ENCODE measurements at regions not wholly inside any gene's neighbourhood (a gene's known extent, or its start where the extent isn't known, plus 50 kb on each side); places are given as distances from the start of the nearest gene placed in this dataset.

GRCh38 chr18:78768656-78769501 is 210.7 kb upstream of the SALL3 start:
- DNase-seq (ENCODE audit: extremely low read depth, low read depth) = no peak
- TF ChIP-seq, protein P1, sequence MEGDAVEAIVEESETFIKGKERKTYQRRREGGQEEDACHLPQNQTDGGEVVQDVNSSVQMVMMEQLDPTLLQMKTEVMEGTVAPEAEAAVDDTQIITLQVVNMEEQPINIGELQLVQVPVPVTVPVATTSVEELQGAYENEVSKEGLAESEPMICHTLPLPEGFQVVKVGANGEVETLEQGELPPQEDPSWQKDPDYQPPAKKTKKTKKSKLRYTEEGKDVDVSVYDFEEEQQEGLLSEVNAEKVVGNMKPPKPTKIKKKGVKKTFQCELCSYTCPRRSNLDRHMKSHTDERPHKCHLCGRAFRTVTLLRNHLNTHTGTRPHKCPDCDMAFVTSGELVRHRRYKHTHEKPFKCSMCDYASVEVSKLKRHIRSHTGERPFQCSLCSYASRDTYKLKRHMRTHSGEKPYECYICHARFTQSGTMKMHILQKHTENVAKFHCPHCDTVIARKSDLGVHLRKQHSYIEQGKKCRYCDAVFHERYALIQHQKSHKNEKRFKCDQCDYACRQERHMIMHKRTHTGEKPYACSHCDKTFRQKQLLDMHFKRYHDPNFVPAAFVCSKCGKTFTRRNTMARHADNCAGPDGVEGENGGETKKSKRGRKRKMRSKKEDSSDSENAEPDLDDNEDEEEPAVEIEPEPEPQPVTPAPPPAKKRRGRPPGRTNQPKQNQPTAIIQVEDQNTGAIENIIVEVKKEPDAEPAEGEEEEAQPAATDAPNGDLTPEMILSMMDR (IDR thresholded peaks at IDR 0.05; ENCODE audit: low read depth, low read length) = no peak

DNA sequence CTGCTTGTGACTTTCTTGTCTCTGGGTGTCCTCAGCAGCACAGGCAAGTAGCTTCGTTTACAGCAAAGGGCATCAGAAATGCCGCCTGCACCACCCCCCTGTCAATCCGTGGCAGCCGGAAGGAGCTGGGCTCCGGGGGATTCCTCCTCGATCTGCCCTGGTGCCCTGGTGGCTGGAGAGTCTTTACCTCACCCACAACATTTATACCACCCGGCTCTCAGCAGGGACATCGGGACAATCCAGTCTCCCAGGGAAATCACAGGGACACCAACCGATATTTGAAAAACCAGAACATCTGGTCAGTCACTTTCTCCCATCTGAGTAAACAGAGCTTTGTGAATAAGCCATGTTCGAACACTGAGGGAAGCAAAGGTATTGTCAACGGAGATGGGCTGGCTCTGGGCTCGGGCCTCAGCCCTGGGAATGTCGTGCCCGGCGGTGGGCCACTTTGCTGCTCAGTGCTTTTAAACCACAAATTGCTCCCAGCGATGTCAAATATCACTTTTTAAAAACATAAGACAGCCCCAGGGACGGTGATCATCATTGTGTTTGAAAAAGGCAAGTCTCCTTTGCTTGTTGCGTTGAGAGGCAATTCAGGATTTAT is 210.0 kb upstream of the SALL3 start:
- TF ChIP-seq, protein P1 (IDR thresholded peaks at IDR 0.05; ENCODE audit: low read depth, low read length) = no peak
- no peak for DNase-seq (ENCODE audit: extremely low read depth, low read depth)

DNA sequence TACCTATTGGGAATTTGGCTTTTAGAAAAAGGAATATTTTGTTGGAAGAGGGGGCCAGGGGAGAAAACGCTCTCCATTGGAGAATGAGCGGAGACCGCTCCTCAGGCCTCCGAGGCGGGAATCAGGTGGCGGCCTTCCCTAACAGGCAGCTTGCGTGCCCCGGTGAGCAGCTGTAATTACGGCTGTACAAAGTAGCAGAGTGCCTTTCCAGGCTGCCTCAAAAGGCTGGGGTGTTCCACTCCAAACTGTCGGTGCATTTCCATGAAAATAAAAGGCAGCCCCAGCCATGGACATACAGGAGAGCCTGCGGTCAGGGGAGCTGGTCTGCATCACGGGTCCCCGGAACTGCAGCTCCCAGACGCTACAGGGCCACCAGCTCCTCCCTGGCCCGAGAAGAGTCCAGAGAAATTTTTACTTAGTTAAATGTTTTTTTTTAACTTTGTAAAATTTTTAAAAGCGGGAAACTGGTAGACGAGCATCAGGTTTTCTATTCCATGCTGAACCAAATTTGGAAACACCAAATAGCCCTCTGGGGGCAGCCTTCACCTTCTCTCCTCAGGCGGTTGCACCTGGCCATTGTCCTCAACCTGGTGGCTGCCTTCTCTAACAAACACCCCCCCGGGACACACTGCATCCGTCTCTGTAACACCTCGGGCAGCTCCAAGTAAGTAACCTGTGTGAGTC is 209.3 kb upstream of the SALL3 start:
- TF ChIP-seq, protein P1 (IDR thresholded peaks at IDR 0.05; ENCODE audit: low read depth, low read length) = no peak
- no peak for DNase-seq (ENCODE audit: extremely low read depth, low read depth)

GRCh38 chr18:78770823-78771139 is 208.8 kb upstream of the SALL3 start:
- DNase-seq (ENCODE audit: extremely low read depth, low read depth) = no peak

DNA sequence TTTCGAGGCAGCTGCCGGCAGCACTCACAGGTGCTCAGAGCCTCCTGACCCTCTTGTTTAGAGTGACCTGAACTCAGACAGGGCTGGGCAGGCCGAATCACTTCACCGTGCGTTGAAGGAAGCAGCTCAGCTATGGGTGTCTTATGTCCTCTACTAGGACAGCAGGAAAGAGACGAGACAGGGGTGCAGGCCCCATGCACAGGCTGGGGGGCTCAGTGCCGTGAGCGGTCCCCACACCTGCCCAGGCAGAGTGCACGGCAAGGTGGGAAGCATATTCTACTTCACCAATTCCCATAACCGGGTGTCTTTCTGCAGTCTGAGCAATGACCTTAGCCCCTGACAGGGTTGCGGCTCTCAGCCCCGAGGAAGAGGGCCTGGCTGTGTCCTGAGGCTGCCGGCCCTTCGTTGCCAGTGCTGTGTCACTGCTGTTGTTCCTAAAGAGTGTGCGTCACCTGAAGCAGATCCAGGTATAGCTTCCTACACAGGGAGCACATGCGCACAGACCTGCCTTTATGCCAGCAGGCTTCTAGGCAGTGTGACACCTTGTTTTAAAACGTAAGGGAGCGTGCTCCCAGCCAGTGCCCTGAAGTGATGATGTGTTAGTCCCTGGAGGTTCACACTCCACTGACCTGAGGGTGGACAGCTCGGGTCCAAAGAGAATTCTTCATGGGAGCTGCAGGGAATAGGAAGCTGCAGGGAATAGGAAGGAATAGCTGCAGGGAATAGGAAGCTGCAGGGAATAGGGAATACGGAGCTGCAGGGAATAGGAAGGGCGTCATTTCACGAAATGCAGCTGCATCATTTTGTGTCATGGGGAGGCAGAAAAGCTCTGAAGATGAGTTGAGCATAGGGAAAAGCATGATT is 207.9 kb upstream of the SALL3 start:
- no peak for DNase-seq (ENCODE audit: extremely low read depth, low read depth)
- TF ChIP-seq, protein P1 (IDR thresholded peaks at IDR 0.05; ENCODE audit: low read depth, low read length) = no peak

More at GRCh38 chr18:78770823-78771139, 208.8 kb upstream of the SALL3 start:
- TF ChIP-seq, protein P1 (IDR thresholded peaks at IDR 0.05; ENCODE audit: low read depth, low read length) = no peak

DNA sequence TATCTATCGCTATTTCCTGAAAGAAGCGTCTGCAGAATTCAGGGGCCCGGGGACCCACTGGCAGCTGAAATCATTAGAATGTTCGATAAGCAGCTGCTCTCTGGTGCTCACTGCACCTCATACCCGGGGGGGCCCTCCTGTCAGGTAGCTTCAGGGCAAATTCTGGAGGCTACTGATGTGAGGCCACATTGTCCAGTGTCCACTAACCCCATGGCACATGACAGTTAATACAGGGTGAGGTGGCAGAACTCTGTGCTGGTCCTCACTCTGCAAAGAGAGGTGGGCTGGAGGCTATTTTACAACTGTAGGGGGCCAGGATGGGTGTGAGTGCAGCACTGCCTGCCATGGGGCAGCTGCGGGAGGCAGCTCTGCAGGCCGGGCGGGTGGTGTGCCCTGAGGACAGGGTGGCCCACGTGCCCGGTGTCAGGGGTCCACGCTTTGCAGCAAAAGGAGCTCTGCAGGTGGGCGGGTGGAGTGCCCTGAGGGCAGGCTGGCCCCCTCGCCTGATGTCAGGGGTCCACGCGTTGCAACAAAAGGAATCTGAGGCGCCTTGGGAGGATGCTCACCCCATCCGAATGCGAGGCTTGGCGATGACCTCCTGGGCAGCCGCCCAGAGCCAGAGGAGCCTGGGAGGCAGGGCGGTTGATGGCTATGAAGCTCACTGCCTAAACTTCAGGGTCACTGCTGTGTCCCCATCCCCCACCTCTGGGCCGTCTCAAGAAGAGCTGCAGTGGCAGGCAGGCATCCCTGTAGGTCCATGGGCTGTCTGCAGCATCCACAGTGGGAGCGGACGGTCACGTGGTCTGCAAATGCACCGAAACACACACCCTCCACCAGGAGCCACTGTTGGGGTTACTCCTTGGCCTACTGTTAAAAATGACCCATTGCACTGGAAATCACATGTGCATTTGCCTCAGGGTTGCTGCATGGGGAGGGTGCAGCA is 207.0 kb upstream of the SALL3 start:
- TF ChIP-seq, protein P1 (IDR thresholded peaks at IDR 0.05; ENCODE audit: low read depth, low read length) = no peak
- DNase-seq (ENCODE audit: extremely low read depth, low read depth) = no peak

Data from AG09319 (cell line).